ENCODE measurements at regions not wholly inside any gene's neighbourhood (a gene's known extent, or its start where the extent isn't known, plus 50 kb on each side); places are given as distances from the start of the nearest gene placed in this dataset.

DNA sequence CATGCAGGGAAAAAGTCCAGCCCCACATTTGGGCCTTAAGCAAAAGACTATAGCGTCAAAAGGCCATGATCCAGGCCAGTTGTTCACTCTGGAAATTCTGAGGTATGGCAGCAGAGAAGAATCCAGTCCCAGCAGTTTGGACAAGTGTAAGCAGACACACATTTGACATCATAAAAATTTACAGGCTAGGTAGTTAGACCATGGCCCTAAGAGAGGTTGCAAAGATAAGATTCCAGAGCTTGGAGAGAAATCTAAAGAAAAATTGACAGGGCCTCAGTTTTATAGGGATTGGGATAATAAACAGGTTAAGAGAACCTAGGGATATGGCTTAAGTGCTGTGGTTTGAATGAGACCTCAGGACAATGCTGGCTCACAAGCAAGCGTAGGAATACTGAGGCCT lies 884.4 kb upstream of the SORCS1 start:
- H2AFZ ChIP-seq (ENCODE audit: low read depth, low read length) = no peak overlapping the region
- no peaks in the 10 kb centered on the region for H3K36me3 ChIP-seq (ENCODE audit: insufficient read depth, low read length)
- H3K27ac ChIP-seq (ENCODE audit: low read length) = no peak overlapping the region
- no peaks in the 10 kb centered on the region for H3K27me3 ChIP-seq (ENCODE audit: insufficient read depth, low read depth, low read length)
- no peaks in the 10 kb centered on the region for H3K79me2 ChIP-seq (replicated peaks; ENCODE audit: insufficient read depth, low read length)
- H3K9me2 ChIP-seq (ENCODE audit: insufficient read depth, low read length) = no peaks in the 10 kb centered on the region
- no peaks in the 10 kb centered on the region for H4K20me1 ChIP-seq (ENCODE audit: insufficient read depth)
- TF ChIP-seq TAF1 (IDR thresholded peaks at IDR 0.05; ENCODE audit: low read depth) = no peak
- TF ChIP-seq, protein P1, sequence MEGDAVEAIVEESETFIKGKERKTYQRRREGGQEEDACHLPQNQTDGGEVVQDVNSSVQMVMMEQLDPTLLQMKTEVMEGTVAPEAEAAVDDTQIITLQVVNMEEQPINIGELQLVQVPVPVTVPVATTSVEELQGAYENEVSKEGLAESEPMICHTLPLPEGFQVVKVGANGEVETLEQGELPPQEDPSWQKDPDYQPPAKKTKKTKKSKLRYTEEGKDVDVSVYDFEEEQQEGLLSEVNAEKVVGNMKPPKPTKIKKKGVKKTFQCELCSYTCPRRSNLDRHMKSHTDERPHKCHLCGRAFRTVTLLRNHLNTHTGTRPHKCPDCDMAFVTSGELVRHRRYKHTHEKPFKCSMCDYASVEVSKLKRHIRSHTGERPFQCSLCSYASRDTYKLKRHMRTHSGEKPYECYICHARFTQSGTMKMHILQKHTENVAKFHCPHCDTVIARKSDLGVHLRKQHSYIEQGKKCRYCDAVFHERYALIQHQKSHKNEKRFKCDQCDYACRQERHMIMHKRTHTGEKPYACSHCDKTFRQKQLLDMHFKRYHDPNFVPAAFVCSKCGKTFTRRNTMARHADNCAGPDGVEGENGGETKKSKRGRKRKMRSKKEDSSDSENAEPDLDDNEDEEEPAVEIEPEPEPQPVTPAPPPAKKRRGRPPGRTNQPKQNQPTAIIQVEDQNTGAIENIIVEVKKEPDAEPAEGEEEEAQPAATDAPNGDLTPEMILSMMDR (IDR thresholded peaks at IDR 0.05; ENCODE audit: poor library complexity, severe bottlenecking) = no peak
- TF ChIP-seq EZH2 (IDR thresholded peaks at IDR 0.05; ENCODE audit: borderline replicate concordance, insufficient read depth, low read length, poor library complexity, severe bottlenecking) = no peak
- no peak for TF ChIP-seq RAD21 (conservative IDR thresholded peaks at IDR 0.05)
- no peak for TF ChIP-seq MXI1 (conservative IDR thresholded peaks at IDR 0.05; ENCODE audit: poor library complexity, severe bottlenecking)
- no peak for TF ChIP-seq EP300 (conservative IDR thresholded peaks at IDR 0.05; ENCODE audit: poor library complexity, severe bottlenecking)
- no peaks in the 10 kb centered on the region for H3F3A ChIP-seq (ENCODE audit: insufficient read depth, low read length, poor library complexity, severe bottlenecking)
- H3K9me3 ChIP-seq (ENCODE audit: low read length) = no peaks in the 10 kb centered on the region
- no peak overlapping the region for H3K4me3 ChIP-seq (ENCODE audit: low read length)
- no peak overlapping the region for H3K4me2 ChIP-seq (ENCODE audit: low read length)
- no peak overlapping the region for H3K9ac ChIP-seq (ENCODE audit: low read length)

DNA sequence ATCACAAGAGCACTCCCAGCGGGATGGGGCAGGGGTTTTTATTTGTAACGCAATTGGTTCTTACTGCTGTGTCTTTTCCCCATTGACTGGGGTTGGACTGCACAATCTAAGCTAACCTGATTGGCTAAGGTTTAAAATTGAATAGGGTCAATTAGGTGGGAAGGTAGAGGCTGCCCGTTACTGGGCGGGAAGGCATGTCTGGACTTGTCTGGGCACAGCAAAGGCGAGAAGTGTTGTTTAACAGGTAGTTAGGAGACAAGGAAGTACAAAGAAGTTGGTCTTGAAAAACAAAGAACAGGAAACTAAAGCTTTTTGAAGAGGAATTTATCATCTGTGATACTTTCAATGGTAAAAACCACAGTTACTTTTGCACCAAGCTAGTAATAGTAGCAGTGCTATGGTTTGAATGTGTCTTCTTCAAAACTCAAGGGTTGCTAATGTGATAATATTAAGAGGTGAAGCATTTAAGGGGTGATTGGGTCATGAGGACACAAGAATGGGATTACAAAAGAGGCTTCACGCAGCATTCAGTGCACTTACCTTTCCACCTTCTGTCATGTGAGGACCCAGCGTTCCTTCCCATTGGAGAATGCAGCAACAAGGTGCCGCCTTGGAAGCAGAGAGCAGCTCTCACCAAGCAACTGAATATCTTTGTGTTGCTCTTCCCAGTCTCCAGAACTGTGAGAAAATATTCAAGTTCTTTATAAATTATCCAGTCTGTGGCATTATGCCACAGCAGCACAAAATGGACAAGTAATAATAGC lies 875.5 kb upstream of the SORCS1 start:
- H3K27ac ChIP-seq (ENCODE audit: low read length) = no peak overlapping the region
- H3K27me3 ChIP-seq (ENCODE audit: insufficient read depth, low read depth, low read length) = no peaks in the 10 kb centered on the region
- TF ChIP-seq POLR2AphosphoS5 (IDR thresholded peaks at IDR 0.05) = no peak
- TF ChIP-seq, protein P1 (IDR thresholded peaks at IDR 0.05; ENCODE audit: poor library complexity, severe bottlenecking) = no peak
- no peak for TF ChIP-seq EZH2 (IDR thresholded peaks at IDR 0.05; ENCODE audit: borderline replicate concordance, insufficient read depth, low read length, poor library complexity, severe bottlenecking)
- no peak for TF ChIP-seq MXI1 (conservative IDR thresholded peaks at IDR 0.05; ENCODE audit: poor library complexity, severe bottlenecking)
- TF ChIP-seq, protein P2, sequence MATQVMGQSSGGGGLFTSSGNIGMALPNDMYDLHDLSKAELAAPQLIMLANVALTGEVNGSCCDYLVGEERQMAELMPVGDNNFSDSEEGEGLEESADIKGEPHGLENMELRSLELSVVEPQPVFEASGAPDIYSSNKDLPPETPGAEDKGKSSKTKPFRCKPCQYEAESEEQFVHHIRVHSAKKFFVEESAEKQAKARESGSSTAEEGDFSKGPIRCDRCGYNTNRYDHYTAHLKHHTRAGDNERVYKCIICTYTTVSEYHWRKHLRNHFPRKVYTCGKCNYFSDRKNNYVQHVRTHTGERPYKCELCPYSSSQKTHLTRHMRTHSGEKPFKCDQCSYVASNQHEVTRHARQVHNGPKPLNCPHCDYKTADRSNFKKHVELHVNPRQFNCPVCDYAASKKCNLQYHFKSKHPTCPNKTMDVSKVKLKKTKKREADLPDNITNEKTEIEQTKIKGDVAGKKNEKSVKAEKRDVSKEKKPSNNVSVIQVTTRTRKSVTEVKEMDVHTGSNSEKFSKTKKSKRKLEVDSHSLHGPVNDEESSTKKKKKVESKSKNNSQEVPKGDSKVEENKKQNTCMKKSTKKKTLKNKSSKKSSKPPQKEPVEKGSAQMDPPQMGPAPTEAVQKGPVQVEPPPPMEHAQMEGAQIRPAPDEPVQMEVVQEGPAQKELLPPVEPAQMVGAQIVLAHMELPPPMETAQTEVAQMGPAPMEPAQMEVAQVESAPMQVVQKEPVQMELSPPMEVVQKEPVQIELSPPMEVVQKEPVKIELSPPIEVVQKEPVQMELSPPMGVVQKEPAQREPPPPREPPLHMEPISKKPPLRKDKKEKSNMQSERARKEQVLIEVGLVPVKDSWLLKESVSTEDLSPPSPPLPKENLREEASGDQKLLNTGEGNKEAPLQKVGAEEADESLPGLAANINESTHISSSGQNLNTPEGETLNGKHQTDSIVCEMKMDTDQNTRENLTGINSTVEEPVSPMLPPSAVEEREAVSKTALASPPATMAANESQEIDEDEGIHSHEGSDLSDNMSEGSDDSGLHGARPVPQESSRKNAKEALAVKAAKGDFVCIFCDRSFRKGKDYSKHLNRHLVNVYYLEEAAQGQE (IDR thresholded peaks at IDR 0.05; ENCODE audit: borderline replicate concordance) = no peak
- no peak for TF ChIP-seq EP300 (conservative IDR thresholded peaks at IDR 0.05; ENCODE audit: poor library complexity, severe bottlenecking)
- no peak for TF ChIP-seq SMC3 (conservative IDR thresholded peaks at IDR 0.05; ENCODE audit: poor library complexity)
- no peak for TF ChIP-seq RAD21 (conservative IDR thresholded peaks at IDR 0.05)
- TF ChIP-seq TAF1 (IDR thresholded peaks at IDR 0.05; ENCODE audit: low read depth) = no peak
- no peak overlapping the region for H3K4me3 ChIP-seq (ENCODE audit: low read length)
- H3F3A ChIP-seq (ENCODE audit: insufficient read depth, low read length, poor library complexity, severe bottlenecking) = no peaks in the 10 kb centered on the region
- H3K9me3 ChIP-seq (ENCODE audit: low read length) = no peaks in the 10 kb centered on the region
- no peaks in the 10 kb centered on the region for H3K79me2 ChIP-seq (replicated peaks; ENCODE audit: insufficient read depth, low read length)
- no peak overlapping the region for H2AFZ ChIP-seq (ENCODE audit: low read depth, low read length)
- no peak overlapping the region for H3K9ac ChIP-seq (ENCODE audit: low read length)
- no peak overlapping the region for H3K4me2 ChIP-seq (ENCODE audit: low read length)
- no peaks in the 10 kb centered on the region for H3K9me2 ChIP-seq (ENCODE audit: insufficient read depth, low read length)
- H3K36me3 ChIP-seq (ENCODE audit: insufficient read depth, low read length) = no peaks in the 10 kb centered on the region
- no peaks in the 10 kb centered on the region for H4K20me1 ChIP-seq (ENCODE audit: insufficient read depth)
